Dermis microvascular lymphatic vessel endothelial cell (primary cell): ENCODE measurements at regions not wholly inside any gene's neighbourhood (a gene's known extent, or its start where the extent isn't known, plus 50 kb on each side); places are given as distances from the start of the nearest gene placed in this dataset.
"Not testable (repeated sequence)": the region's sequence is repeated elsewhere in the genome, so short reads cannot be mapped to it uniquely, and the experiment has no call there.

ENCODE experiments used
- DNase-seq, 2 donors: peaks; one replicate each; pipeline versions ENCODE4 v3.0.0 to v3.0.0-alpha.2; 2010; ENCODE audit warnings: low read depth in 2 of 2

DNA sequence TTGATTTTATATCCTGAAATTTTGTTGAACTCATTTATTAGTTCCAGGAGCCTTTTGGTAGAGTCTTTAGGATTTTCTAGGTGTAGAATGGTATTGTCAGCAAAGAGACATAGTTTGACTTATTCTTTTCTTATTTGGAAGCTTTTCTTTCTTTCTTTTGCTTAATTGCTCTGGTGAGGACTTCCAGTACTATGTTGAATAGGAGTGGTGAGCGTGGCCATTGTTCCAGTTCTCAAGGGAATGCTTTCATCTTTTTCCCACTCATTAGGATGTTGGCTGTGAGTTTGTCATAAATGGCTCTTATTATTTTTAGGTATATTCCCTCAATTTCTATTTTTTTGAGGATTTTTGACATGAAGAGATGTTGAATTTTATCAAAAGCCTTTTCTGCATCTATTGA lies 182.2 kb upstream of the SPRY2 start:
- no peak for DNase-seq

DNA sequence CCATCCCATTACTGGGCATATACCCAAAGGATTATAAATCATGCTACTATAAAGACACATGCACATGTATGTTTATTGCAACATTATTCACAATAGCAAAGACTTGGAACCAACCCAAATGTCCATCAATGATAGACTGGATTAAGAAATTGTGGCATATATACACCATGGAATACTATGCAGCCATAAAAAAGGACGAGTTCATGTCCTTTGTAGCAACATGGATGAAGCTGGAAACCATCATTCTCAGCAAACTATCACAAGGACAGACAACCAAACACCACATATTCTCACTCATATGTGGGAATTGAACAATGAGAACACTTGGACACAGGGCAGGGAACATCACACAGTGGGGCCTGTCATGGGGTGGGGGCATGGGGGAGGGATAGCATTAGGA lies 181.5 kb upstream of the SPRY2 start:
- not testable (repeated sequence) for DNase-seq

DNA sequence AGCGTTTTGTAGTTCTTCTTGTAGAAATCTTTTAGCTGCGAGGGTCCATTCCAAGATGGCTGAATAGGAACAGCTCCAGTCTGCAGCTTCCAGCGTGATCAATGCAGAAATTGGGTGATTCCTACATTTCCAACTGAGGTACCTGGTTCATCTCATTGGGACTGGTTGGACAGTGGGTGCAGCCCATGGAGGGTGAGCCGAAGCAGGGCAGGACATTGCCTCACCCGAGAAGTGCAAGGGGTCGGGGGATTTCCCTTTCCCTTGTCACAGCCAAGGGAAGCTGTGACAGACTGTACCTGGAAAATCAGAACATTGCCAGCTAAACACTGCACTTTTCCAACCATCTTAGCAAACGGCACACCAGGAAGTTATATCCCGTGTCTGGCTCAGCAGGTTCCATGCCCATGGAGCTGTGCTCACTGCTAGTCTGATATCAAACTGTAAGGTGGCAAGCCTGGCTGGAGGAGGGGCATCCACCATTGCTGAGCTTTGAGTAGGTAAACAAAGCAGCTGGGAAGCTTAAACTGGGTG lies 176.0 kb upstream of the SPRY2 start:
- DNase-seq: no peak

DNA sequence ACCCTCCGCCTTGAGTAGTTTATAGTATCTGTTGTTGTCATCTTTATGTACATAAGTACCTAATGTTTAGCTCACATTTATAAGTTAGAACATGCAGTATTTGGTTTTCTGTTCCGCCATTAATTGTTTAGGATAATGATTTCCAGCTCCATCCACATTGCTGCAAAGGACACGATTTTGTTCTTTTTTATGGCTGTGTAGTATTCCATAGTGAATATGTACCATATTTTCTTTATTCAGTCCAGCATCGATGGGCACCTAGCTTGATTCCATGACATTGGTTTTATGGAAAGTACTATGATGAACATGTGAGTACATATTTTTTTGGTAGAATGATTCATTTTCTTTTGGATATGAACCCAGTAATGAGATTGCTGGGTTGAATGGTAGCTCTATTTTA lies 174.4 kb upstream of the SPRY2 start:
- DNase-seq: no peak

DNA sequence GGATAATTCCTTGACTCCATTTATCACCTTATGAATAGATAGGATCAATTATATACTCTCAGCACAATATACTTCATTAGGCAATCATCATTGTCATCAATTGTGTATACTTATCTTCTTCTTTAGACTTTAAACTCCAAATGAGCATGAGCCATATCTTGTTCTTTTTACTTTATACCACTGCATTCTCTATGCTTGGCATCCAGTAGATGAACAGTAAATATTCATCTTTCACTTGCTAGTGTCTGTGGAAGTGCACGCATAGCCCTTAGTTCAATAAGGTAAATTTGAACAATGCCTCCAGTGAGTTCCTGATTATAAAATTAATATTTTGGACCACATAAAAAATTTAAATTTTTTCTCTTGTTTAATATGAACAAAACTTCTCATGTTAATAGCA lies 172.3 kb upstream of the SPRY2 start:
- no peak for DNase-seq

DNA sequence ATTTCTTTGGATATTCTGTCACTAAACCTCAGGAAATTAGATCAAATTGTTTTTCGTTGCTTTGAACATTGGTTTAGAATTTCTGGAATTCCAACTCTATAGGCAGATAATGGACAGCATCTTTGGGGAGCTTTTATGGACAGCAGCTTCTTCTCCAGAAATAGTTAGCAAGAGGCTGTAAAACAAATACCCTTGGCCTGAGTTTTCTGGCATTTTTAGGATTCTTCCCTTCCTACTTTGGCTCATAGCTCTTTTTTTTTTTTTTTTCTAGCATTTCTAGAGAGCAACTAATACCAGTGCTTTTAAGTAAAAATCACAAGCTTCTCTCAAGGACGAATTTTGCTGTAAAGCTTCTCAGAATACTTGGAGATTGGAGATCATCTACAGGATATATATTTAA lies 169.8 kb upstream of the SPRY2 start:
- no peak for DNase-seq

DNA sequence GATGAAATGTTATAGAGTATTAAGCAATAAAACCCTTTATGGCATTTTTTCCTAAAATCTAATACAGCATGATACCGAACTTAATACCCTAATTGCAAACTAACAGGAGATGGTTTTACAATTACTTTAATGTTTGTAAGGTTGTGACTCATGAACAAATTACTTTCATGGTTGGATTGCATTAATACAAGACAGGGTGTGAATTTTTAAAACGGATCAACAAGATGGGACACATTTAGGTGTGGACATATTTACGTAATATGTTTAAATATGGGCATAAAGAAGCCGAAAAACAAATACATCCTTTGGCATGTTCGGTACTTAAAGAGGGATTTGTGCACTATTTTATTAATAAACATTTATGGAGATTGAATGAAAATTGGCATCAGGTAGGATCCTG lies 168.3 kb upstream of the SPRY2 start:
- no peak for DNase-seq

DNA sequence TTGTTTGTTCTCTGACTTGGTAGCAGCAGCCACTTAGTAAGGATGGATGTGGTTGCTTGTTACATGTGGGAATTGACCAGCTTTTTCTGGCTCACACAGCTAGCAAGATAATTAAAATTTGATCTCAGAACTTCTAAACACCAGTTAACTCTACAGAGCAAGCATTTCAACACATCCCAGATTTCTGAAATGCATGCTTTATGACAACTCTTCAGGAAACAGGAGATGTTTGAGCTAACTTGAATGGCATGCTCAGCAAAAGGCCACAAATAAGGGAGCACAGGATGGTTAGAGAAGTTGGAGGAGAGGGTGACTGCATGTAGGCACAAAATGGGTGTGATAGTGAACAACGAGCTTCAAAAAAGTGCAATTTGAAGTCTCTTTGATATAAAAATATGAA lies 167.1 kb upstream of the SPRY2 start:
- no peak for DNase-seq

DNA sequence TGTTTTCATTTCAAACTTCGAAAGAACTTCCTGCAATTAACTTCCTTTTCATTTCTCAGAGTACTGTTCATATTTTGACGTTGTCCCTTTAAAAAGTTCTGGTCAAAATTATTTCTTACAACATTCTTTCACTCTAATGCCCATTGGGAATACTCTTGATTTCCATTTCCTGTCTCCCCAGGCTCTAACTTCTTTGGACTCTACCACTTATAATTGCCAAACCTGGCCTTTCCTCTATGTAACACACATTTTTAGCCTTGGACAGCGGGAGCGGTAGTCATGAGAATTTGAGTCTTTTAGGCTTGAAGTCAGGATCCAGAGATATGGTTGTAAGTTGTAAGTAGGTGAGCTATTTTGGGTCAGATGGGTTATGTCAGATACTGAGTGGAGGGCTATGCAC lies 163.5 kb upstream of the SPRY2 start:
- DNase-seq: no peak

DNA sequence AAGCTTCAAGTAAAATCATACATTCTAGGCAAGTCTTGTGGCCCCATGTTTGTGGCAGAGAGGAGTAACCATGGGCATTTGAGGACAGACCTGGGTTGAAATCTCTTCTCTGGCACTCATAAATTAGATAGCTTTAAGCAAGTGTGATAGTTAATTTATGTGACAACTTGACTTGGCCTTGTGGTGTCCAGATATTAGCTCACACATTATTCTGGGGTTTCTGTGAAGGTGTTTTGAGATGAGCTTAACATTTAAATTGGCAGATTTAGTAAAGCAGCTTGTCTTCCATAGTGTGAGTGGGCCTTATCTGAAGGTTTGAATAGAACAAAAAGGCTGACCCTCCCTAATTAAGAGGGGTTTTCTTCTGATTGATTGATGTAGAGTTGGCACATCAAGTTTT lies 161.4 kb upstream of the SPRY2 start:
- DNase-seq: no peak

DNA sequence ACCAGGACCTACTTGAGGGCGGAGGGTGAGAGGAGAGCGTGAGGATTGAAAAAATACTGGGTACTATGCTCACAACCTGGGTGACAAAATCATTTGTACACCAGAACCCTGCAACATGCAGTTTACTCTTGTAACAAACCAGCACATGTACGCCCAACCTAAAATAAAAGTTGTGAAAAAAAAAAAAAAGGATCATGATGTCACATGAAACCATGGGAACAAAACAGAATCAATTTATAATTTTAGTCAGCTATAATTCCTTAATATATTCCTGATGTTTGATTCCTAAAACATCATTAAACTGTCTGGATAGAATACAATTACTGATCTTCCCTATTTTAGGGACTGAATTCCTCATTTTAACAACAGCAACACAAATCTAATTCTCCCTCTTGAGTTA lies 160.6 kb upstream of the SPRY2 start:
- no peak for DNase-seq

DNA sequence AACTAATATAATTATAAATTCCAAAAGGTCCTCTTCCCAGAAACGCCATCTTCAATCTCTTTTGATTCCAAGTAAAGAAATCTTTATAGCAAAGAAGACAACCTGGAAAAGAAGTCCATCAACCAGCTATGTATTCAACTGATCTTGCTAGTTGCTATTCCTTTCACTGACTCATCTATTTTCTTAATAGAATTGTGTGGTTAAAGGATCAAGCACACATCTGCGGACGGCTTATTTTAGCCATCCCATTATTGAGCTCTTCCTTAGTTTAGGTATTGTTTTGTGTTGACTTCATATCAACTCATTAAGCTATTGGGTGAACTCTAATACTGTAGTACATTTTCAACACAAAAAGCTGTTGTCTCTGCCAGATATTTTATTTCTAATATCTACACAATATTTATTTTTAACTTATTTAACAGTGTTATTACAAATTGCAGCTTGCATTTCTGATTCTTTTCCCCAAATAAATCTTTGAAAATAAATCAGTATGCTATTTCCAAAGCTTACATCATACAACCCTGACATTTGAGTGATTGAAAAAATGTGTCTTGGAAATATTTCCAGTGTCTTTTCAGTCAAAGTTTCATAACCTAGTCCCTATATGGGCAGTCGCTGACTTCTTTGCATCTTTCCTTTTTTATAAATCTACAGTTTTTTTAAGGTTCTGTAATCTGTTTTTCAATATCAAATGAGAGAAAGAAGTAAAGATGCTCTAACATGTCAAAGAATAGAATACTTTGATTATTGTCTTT lies 158.8 kb upstream of the SPRY2 start:
- no peak for DNase-seq

DNA sequence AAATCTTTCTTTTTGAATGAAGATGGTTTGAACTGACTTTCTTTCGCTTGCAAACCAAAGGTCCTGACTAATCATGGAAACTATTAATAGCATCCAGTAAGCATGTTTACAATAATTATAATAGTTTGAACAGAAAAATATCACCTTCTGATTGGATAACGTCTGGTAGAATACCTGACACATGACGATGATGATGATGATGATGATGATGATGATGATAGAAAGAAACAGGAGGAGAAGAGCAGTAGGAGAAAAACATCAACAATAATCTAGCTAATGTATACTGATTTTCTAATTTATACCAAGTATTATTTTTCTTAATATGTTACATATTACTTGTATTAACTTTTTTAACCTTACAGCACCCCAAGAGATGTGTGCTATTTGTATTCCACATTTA lies 157.5 kb upstream of the SPRY2 start:
- no peak for DNase-seq

DNA sequence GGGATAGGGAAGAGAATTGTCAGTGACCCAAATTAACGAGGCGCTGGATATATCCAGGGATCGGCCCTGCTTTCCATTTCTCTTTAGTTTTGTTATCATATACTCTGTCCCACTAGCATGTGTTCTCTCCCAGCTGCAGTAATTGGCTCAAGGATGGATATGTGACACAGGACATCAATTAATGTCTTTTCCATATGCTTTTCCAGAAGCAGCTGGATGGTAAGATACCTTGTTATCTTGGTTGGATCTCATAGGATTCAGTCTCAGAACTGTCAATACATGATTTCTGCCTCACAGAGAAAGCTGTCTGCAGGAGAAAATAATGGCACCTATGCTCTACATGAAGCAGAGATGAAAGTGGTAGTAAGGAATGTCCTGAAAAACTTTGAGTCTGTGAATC lies 157.1 kb upstream of the SPRY2 start:
- no peak for DNase-seq

DNA sequence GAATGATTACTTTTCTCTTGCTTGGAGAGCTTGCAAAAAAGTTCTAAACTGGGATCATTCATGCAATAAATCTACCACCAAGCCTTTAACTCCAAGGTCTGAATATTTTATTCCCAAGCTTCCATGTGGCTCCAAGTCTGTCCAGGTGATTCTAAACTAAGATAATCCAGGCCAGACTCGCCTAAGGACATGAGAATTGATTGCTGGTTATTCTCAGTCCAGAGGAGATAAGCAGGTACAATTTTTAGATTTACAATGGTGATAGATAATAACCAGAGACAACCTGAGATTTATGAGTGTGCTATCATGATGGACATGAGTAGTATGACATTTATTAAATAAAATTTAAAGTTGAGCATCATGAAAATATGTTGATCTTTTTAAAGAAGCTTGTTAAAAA lies 156.5 kb upstream of the SPRY2 start:
- no peak for DNase-seq

DNA sequence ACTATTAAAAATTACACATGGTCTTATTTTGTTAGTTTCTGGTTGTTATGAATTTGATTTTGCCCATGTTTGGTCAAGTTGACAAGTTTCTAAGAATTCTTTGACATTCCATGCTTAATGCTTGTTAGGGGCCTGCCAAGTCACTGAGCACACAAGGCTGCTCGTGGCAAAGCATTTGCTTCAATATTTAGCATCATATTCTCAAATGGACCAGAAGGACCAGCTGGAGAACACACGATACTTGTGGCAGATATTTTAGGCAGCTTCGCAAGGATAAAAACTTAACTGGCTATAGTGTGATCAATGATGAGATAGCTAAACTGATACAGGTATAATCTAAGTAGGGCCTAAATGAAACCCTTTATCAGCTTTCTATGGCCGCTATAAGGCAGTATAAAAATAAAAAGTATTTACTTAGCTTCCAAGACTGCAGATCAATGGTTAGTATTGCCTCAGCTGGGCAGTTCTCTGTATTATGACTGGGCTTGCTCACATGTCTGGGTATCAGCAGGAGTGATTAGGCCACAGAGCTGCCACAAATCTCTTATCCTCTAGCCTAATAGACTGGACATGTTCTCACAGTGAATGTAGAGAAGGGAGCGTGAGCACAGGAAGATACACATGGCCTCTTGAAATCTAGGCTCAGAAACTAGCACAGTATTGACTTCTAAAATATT lies 155.9 kb upstream of the SPRY2 start:
- DNase-seq: no peak

DNA sequence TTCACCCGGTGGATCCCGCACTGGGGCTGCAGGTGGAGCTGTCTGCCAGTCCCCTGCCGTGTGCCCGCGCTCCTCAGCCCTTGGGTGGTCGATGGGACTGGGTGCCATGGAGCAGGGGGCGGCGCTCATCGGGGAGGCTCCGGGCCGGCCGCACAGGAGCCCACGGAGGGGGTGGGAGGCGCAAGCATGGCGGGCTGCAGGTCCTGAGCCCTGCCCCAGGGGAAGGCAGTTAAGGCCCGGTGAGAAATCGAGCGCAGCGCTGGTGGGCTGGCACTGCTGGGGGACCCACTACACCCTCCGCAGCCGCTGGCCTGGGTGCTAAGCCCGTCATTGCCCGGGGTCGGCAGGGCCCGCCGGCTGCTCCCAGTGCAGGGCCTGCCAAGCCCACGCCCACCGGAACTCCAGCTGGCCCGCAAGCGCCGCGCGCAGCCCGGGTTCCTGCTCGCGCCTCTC lies 149.6 kb upstream of the SPRY2 start:
- DNase-seq: not testable (repeated sequence)

DNA sequence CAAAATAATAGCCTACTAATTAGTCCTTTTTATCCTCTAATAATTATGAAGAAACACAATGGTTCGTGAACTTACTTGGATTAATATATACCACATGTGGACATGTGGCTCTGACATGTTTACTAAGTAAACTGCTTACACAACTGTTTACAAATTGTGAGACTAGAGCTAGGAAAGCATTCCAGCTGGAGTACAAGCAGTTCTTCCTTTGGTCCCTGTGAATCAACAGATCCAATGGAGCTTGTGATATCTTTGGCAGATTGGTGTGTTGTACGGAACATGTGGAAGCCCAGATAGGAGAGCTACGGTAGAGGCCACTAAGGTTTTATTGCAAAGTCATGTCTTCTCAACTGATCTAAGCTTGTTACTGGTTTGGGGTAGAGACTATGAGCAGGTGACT lies 145.5 kb upstream of the SPRY2 start:
- no peak for DNase-seq

DNA sequence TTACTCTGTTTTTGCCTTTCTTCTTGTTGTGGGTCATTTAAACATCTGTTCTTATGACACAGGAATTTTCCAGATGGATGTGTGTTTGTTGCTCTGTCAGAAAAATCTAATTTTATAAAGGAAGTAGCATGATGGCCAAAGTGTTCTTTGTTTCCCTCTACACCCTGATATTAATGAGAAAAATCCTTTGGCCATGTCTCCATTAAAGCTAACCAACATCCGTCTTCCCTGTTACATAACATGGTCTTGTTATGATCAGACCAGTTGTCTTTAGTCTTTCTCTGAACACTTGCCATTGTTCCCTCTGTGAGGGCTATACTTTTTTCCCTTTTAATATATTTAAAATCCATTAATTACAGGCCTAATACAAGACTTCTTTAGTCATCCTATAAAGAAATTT lies 142.2 kb upstream of the SPRY2 start:
- no peak for DNase-seq

DNA sequence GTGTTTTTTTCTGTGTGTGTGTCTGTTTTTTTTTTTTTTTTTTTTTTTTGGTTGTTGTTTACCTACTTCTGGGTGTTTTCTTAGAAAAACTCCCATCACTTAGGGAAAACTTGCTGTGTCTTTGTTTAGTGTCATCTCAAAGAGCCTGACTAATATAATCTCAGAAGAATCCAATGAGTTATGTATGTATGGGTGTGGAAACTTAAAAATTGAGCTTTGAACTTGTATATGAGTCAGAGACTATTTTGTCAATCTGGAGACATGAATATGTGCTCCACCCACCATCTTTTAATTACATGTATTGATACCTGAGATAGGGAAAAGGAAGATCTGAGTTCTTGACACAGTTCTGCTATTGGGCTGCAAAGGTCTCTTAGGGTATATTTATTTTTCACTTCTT lies 140.7 kb upstream of the SPRY2 start:
- DNase-seq: no peak

DNA sequence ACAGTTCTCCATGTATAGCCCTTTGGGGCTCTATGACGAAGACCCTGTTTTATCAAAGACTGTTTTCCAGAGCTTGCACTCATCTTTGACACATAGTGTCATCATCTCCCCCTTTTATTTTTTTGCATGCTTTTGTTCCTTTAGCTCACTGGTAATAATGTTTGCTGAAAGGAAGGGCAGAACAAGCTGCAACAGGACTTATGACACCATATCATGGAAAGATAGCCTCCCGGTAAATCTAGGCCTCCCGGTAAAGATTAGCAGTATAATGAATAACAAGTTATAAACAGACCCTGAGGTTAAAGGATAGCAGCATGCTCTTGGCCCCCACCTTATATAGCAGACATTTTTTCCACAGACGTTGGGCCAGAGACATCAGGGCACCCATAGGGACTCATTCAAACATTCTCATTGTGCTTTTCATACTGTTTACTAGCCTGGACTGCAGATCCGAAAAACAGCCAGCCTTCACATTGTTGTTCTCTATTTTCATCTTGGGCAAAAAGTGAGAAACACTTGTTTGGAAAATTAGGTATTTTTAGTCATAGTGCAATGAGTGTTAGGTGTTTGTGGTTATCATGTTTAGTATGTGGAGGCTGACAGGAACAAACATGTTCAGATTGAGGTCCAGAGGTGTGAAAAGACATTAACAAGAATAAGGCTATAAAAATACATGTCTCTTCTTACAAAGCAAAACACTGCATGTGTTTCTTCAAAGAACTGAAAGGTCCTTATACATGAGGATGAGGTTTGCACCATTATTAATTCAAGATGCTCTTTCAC lies 136.9 kb upstream of the SPRY2 start:
- peak in 1 of 2 donors; percentile 17 for DNase-seq

DNA sequence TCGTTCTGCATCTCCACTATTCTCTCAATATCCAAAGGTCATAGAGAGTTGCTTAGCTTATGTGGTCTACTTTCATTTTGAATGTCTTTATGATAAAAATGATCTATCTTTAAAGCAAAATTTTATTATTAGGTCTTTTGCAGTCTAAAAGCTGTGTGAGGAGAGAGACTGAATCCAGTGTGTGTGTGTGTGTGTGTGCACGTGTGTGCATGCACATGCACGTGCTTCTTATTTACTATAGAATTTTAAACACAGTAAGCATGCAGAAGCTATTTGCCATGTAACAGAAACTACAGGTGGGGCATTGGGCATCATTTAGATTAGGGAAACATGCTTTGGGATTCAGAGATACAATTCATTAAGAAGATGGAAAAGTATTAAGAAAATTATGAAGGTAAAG lies 136.0 kb upstream of the SPRY2 start:
- no peak for DNase-seq
